ENCODE measurements at regions not wholly inside any gene's neighbourhood (a gene's known extent, or its start where the extent isn't known, plus 50 kb on each side); places are given as distances from the start of the nearest gene placed in this dataset.

DNA sequence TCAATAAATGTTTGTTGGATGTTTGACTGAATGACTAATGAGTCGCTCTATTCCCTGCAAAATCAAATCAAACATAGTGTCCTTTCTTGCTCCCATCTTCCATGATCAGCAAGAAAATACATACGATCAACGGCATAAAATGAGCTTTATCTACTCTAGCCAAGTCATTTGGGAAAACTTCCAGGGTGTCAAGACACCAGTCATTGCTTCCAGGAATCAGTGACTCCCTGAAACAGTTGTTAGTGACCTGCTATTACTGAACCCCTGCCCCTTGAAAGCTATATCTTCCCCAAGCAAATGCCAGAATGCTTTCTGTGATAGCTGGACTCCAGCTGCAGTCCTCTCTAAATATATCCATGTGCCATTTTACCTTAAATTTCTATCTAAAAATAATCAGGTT, 169.5 kb upstream of the SSTR1 start:
- TF ChIP-seq CTCF (IDR thresholded peaks at IDR 0.05; ENCODE audit: insufficient read depth, low read depth, low read length): no peak
- no peak for TF ChIP-seq EZH2 (IDR thresholded peaks at IDR 0.05; ENCODE audit: insufficient read depth, low read length)

Measured in astrocyte (in vitro differentiated cells and primary cell).